ENCODE measurements at regions not wholly inside any gene's neighbourhood (a gene's known extent, or its start where the extent isn't known, plus 50 kb on each side); places are given as distances from the start of the nearest gene placed in this dataset.

GRCh38 chr13:72435251-72435650 lies 292.2 kb downstream of the MZT1 start:
- Mint-ChIP-seq H3K4me3 (no peak overlapping the region), H3K27ac (no peak overlapping the region), H3K4me1 (no peaks in the 10 kb centered on the region), H3K36me3 (no peaks in the 10 kb centered on the region), H3K27me3 (no peaks in the 10 kb centered on the region), H3K9me3 (peaks cover 0 to 4% (median 0%) of the 10 kb centered on the region in 7 donors)
- no peaks in the 10 kb centered on the region for H3K27me3 ChIP-seq (ENCODE audit: control insufficient read depth, insufficient read depth, low read length)
- H3K4me3 ChIP-seq (ENCODE audit: low read depth, low read length): no peak overlapping the region
- H3K9me3 ChIP-seq (ENCODE audit: control insufficient read depth in 2 of 2, low read length in 2 of 2): no peaks in the 10 kb centered on the region
- no peaks in the 10 kb centered on the region for H3K4me1 ChIP-seq (ENCODE audit: control insufficient read depth, insufficient read depth, low read length, poor library complexity, severe bottlenecking)
- no peak overlapping the region for H3K27ac ChIP-seq (ENCODE audit: insufficient read depth, low read length, poor library complexity, severe bottlenecking)
- ATAC-seq (ENCODE audit: low read depth in 2 of 2) (no peak), DNase-seq (no peak)
- no peaks in the 10 kb centered on the region for H3K36me3 ChIP-seq (ENCODE audit: control insufficient read depth, insufficient read depth, low read length)

- Mint-ChIP-seq H3K4me1 (no peaks in the 10 kb centered on the region), H3K4me3 (no peak overlapping the region), H3K27me3 (no peaks in the 10 kb centered on the region), H3K9me3 (peaks cover 0 to 4% (median 0%) of the 10 kb centered on the region in 7 donors), H3K27ac (no peak overlapping the region), H3K36me3 (no peaks in the 10 kb centered on the region)
- Histone ChIP-seq H3K9me3 (ENCODE audit: control insufficient read depth in 2 of 2, low read length in 2 of 2) (no peaks in the 10 kb centered on the region), H3K4me1 (ENCODE audit: control insufficient read depth, insufficient read depth, low read length, poor library complexity, severe bottlenecking) (no peaks in the 10 kb centered on the region), H3K27me3 (ENCODE audit: control insufficient read depth, insufficient read depth, low read length) (no peaks in the 10 kb centered on the region), H3K27ac (ENCODE audit: insufficient read depth, low read length, poor library complexity, severe bottlenecking) (no peak overlapping the region), H3K4me3 (ENCODE audit: low read depth, low read length) (no peak overlapping the region), H3K36me3 (ENCODE audit: control insufficient read depth, insufficient read depth, low read length) (no peaks in the 10 kb centered on the region)
- no peak for DNase-seq
- no peak for ATAC-seq (ENCODE audit: low read depth in 2 of 2)
Measured at GRCh38 chr13:72431981-72432682, 295.3 kb downstream of the MZT1 start.

- Mint-ChIP-seq H3K27me3 (no peaks in the 10 kb centered on the region), H3K4me1 (no peaks in the 10 kb centered on the region), H3K27ac (no peak overlapping the region), H3K9me3 (peaks cover 0 to 4% (median 0%) of the 10 kb centered on the region in 7 donors), H3K36me3 (no peaks in the 10 kb centered on the region), H3K4me3 (no peak overlapping the region)
- no peak for DNase-seq
- Histone ChIP-seq H3K9me3 (ENCODE audit: control insufficient read depth in 2 of 2, low read length in 2 of 2) (no peaks in the 10 kb centered on the region), H3K36me3 (ENCODE audit: control insufficient read depth, insufficient read depth, low read length) (no peaks in the 10 kb centered on the region), H3K4me3 (ENCODE audit: low read depth, low read length) (no peak overlapping the region), H3K27me3 (ENCODE audit: control insufficient read depth, insufficient read depth, low read length) (no peaks in the 10 kb centered on the region), H3K27ac (ENCODE audit: insufficient read depth, low read length, poor library complexity, severe bottlenecking) (no peak overlapping the region), H3K4me1 (ENCODE audit: control insufficient read depth, insufficient read depth, low read length, poor library complexity, severe bottlenecking) (no peaks in the 10 kb centered on the region)
- ATAC-seq (ENCODE audit: low read depth in 2 of 2): no peak
Measured at GRCh38 chr13:72430923-72431322, 296.5 kb downstream of the MZT1 start.

DNA sequence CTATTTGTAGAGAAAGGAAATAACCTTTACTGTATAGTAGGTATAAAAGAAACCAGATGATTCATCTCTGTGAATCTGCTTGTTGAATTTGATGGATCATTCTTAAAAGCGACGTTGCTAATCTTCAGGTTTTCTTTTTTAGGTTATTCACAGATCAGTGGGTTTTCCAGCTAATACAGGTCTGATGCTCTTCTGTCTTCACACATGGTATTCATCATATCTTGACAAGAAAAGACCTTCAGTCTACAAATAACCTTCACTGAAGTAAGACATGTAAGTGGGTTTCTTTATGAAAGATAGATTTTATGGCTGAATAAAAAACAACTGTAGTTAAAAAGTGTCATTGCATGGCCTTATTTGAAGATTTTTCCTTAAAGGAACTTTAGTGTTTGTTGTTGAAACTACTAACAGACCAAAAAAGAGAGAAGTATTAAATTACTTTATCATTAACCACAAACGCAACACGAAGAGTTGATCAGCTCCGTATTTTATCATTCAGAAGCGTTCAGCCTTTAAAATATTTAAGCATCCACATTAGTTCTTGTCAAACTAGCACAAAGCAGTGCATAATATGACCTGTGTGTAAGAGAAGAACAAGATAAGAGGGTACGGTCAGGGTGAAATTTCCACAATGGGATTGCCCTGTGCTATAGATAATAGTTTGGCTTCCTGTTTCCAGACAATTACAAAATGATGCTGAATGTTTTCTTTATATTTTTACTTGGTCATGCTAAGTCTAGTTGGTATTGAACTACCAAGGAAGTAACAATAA lies 299.5 kb downstream of the MZT1 start:
- H3K4me1 ChIP-seq (ENCODE audit: control insufficient read depth, insufficient read depth, low read length, poor library complexity, severe bottlenecking): no peaks in the 10 kb centered on the region
- H3K9me3 ChIP-seq (ENCODE audit: control insufficient read depth in 2 of 2, low read length in 2 of 2): no peaks in the 10 kb centered on the region
- Mint-ChIP-seq H3K4me1 (no peaks in the 10 kb centered on the region), H3K27ac (no peak overlapping the region), H3K4me3 (no peak overlapping the region), H3K36me3 (no peaks in the 10 kb centered on the region), H3K9me3 (peaks cover 0 to 4% (median 0%) of the 10 kb centered on the region in 7 donors), H3K27me3 (no peaks in the 10 kb centered on the region)
- ATAC-seq (ENCODE audit: low read depth in 2 of 2): no peak
- H3K36me3 ChIP-seq (ENCODE audit: control insufficient read depth, insufficient read depth, low read length): no peaks in the 10 kb centered on the region
- DNase-seq: no peak
- no peaks in the 10 kb centered on the region for H3K27me3 ChIP-seq (ENCODE audit: control insufficient read depth, insufficient read depth, low read length)
- H3K27ac ChIP-seq (ENCODE audit: insufficient read depth, low read length, poor library complexity, severe bottlenecking): no peak overlapping the region
- no peak overlapping the region for H3K4me3 ChIP-seq (ENCODE audit: low read depth, low read length)

- Mint-ChIP-seq H3K9me3 (peaks cover 0 to 4% (median 0%) of the 10 kb centered on the region in 7 donors), H3K36me3 (no peaks in the 10 kb centered on the region), H3K27me3 (no peaks in the 10 kb centered on the region), H3K4me3 (no peak overlapping the region), H3K4me1 (no peaks in the 10 kb centered on the region), H3K27ac (no peak overlapping the region)
- H3K4me3 ChIP-seq (ENCODE audit: low read depth, low read length): no peak overlapping the region
- H3K27ac ChIP-seq (ENCODE audit: insufficient read depth, low read length, poor library complexity, severe bottlenecking): no peak overlapping the region
- no peaks in the 10 kb centered on the region for H3K27me3 ChIP-seq (ENCODE audit: control insufficient read depth, insufficient read depth, low read length)
- DNase-seq (no peak), ATAC-seq (ENCODE audit: low read depth in 2 of 2) (no peak)
- H3K36me3 ChIP-seq (ENCODE audit: control insufficient read depth, insufficient read depth, low read length): no peaks in the 10 kb centered on the region
- no peaks in the 10 kb centered on the region for H3K4me1 ChIP-seq (ENCODE audit: control insufficient read depth, insufficient read depth, low read length, poor library complexity, severe bottlenecking)
- no peaks in the 10 kb centered on the region for H3K9me3 ChIP-seq (ENCODE audit: control insufficient read depth in 2 of 2, low read length in 2 of 2)
Measured at GRCh38 chr13:72424059-72424458, 303.4 kb downstream of the MZT1 start.

- ATAC-seq (ENCODE audit: low read depth in 2 of 2): no peak
- Mint-ChIP-seq H3K9me3 (peaks cover 0 to 2% (median 0%) of the 10 kb centered on the region in 7 donors), H3K36me3 (no peaks in the 10 kb centered on the region), H3K4me3 (no peak overlapping the region), H3K4me1 (no peaks in the 10 kb centered on the region), H3K27ac (no peak overlapping the region), H3K27me3 (no peaks in the 10 kb centered on the region)
- Histone ChIP-seq H3K9me3 (ENCODE audit: control insufficient read depth in 2 of 2, low read length in 2 of 2) (no peaks in the 10 kb centered on the region), H3K4me1 (ENCODE audit: control insufficient read depth, insufficient read depth, low read length, poor library complexity, severe bottlenecking) (no peaks in the 10 kb centered on the region), H3K27me3 (ENCODE audit: control insufficient read depth, insufficient read depth, low read length) (no peaks in the 10 kb centered on the region), H3K4me3 (ENCODE audit: low read depth, low read length) (no peak overlapping the region), H3K36me3 (ENCODE audit: control insufficient read depth, insufficient read depth, low read length) (no peaks in the 10 kb centered on the region), H3K27ac (ENCODE audit: insufficient read depth, low read length, poor library complexity, severe bottlenecking) (no peak overlapping the region)
- DNase-seq: no peak
Measured at GRCh38 chr13:72415817-72416216, 311.6 kb downstream of the MZT1 start.

DNA sequence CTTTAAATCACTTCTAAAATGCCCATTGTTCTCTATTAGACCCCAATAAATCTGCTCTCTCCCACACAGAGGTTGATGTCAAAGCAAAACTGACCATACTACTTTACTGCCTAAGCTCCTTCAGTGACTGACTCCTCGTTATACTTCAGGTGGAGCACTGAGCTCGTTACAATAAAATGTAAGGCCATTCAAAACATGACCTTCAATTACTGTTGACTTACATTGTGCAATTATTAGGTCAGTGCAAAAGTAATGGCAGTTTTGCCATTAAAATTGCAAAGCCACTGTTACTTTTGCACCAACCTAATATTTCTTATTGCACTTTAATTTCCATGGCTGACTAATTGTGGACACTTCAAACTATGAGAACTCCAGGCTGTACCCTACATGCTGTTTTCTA lies 314.9 kb downstream of the MZT1 start:
- Histone ChIP-seq H3K27ac (ENCODE audit: insufficient read depth, low read length, poor library complexity, severe bottlenecking) (no peak overlapping the region), H3K9me3 (ENCODE audit: control insufficient read depth in 2 of 2, low read length in 2 of 2) (no peaks in the 10 kb centered on the region), H3K4me1 (ENCODE audit: control insufficient read depth, insufficient read depth, low read length, poor library complexity, severe bottlenecking) (no peaks in the 10 kb centered on the region), H3K27me3 (ENCODE audit: control insufficient read depth, insufficient read depth, low read length) (no peaks in the 10 kb centered on the region), H3K36me3 (ENCODE audit: control insufficient read depth, insufficient read depth, low read length) (no peaks in the 10 kb centered on the region), H3K4me3 (ENCODE audit: low read depth, low read length) (no peak overlapping the region)
- Mint-ChIP-seq H3K9me3 (peaks cover 0 to 3% (median 0%) of the 10 kb centered on the region in 7 donors), H3K4me1 (no peaks in the 10 kb centered on the region), H3K27ac (no peak overlapping the region), H3K4me3 (no peak overlapping the region), H3K36me3 (no peaks in the 10 kb centered on the region), H3K27me3 (no peaks in the 10 kb centered on the region)
- DNase-seq (no peak), ATAC-seq (ENCODE audit: low read depth in 2 of 2) (no peak)

GRCh38 chr13:72405441-72405840 lies 322.0 kb downstream of the MZT1 start:
- DNase-seq (no peak), ATAC-seq (ENCODE audit: low read depth in 2 of 2) (no peak)
- Mint-ChIP-seq H3K36me3 (no peaks in the 10 kb centered on the region), H3K27ac (no peak overlapping the region), H3K4me1 (no peaks in the 10 kb centered on the region), H3K4me3 (no peak overlapping the region), H3K9me3 (peaks cover 0 to 5% (median 3%) of the 10 kb centered on the region in 7 donors), H3K27me3 (no peaks in the 10 kb centered on the region)
- Histone ChIP-seq H3K27ac (ENCODE audit: insufficient read depth, low read length, poor library complexity, severe bottlenecking) (no peak overlapping the region), H3K36me3 (ENCODE audit: control insufficient read depth, insufficient read depth, low read length) (no peaks in the 10 kb centered on the region), H3K9me3 (ENCODE audit: control insufficient read depth in 2 of 2, low read length in 2 of 2) (no peaks in the 10 kb centered on the region), H3K4me1 (ENCODE audit: control insufficient read depth, insufficient read depth, low read length, poor library complexity, severe bottlenecking) (no peaks in the 10 kb centered on the region), H3K27me3 (ENCODE audit: control insufficient read depth, insufficient read depth, low read length) (no peaks in the 10 kb centered on the region), H3K4me3 (ENCODE audit: low read depth, low read length) (no peak overlapping the region)
